C4-2B (cell line): ENCODE measurements at regions not wholly inside any gene's neighbourhood (a gene's known extent, or its start where the extent isn't known, plus 50 kb on each side); places are given as distances from the start of the nearest gene placed in this dataset.

ENCODE experiments used
- H3K27ac ChIP-seq: fragments of 450-650 bp; 2 replicates; pipeline ENCODE4 v1.5.1; 2017
- ZFX ChIP-seq: fragments of 450-650 bp; IDR thresholded peaks from 2 replicates; pipeline ENCODE4 v1.6.1; 2017
- TF ChIP-seq, protein P1 (sequence below): fragments of 450-650 bp; conservative IDR thresholded peaks from 2 replicates; pipeline ENCODE4 v1.5.1; 2017; ENCODE audit warnings: mild to moderate bottlenecking

DNA sequence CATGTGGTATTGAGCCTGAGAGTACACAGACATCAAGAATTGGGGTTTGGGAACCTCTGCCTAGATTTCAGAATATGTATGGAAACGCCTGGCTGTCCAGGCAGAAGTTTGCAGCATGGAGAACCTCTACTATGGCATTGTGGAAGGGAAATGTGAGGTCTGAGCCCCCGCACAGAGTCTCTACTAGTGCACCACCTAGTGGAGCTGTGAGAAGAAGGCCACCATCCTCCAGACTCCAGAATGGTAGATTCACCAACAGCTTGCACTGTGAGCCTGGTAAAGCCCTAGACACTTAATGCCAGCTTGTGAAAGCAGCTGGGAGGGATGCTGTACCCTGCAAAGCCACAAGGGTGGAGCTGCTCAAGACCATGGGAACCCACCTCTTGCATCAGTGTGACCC, 658.2 kb downstream of the HACE1 start:
- TF ChIP-seq, protein P1, sequence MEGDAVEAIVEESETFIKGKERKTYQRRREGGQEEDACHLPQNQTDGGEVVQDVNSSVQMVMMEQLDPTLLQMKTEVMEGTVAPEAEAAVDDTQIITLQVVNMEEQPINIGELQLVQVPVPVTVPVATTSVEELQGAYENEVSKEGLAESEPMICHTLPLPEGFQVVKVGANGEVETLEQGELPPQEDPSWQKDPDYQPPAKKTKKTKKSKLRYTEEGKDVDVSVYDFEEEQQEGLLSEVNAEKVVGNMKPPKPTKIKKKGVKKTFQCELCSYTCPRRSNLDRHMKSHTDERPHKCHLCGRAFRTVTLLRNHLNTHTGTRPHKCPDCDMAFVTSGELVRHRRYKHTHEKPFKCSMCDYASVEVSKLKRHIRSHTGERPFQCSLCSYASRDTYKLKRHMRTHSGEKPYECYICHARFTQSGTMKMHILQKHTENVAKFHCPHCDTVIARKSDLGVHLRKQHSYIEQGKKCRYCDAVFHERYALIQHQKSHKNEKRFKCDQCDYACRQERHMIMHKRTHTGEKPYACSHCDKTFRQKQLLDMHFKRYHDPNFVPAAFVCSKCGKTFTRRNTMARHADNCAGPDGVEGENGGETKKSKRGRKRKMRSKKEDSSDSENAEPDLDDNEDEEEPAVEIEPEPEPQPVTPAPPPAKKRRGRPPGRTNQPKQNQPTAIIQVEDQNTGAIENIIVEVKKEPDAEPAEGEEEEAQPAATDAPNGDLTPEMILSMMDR = peak; percentile 29
- no peak for TF ChIP-seq ZFX
- no peak overlapping the region for H3K27ac ChIP-seq

DNA sequence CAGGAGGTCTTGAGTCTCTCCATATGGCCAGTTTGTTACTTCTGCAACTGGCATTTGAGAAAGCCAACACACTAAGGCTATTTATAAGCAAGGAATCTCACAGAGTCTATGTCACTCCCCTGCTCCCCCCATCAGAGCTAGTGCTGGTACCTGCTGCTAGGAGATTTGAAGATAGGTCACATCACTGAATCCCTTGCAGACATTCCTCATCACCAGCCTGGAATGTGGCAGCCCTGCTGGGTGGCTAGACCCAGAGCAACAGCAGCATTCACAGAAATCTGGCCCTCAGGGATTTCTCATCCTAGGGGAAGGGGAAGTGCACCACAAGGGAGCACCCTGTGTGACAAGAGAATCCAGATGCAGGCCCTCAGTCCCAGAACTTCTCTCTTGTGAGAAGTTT, 672.1 kb downstream of the HACE1 start:
- no peak overlapping the region for H3K27ac ChIP-seq
- no peak for TF ChIP-seq ZFX
- TF ChIP-seq, protein P1 = no peak

DNA sequence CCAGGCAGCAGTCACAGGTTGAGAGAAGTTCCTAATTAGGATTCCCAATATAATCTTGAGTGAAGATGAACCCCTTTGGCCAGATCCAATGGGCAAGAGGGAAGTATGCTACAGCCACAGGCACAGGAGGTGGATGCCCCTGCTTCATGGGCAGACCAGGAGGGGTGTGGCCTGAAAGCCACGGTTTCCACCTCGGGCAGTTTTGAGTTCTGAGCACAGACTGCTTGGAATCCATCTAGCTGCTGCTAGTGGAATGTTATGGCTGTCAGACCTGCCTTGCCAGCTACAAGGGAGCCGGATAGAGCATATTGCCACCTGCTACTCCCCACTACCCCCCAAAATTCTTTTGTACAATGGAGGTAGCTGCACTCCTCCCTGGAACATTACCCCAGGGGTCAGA, 672.9 kb downstream of the HACE1 start:
- H3K27ac ChIP-seq = no peak overlapping the region
- TF ChIP-seq, protein P1 = no peak
- no peak for TF ChIP-seq ZFX

DNA sequence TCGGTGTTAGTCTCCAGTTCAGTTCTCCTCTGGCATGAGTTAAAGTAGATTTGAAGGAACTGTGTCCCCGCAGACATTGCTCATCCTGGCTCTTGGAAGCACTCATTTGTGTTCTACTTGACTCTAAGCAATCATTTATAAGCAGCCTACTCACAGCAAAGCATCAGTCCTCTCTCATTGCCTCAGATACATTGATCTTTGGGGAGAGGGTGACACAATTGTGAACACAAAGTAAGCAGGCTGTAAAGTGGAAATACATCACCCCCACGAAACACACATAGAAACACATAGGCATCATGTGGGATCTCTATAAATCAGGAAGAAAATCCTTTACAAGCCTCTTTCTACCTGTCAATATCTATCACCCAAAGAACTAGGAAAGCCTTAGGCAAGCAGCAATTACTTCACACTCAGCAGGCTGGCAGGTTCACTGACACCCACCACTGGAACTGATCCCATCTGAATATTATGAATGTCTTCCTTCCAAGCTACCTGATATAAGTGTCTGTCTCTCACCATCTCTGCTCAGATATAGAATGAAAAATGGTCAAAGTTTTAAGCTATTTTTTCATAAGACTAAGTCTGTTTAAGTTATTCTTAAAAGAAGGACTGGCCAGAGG, 675.8 kb downstream of the HACE1 start:
- no peak overlapping the region for H3K27ac ChIP-seq
- TF ChIP-seq ZFX = no peak
- TF ChIP-seq, protein P1 = no peak

DNA sequence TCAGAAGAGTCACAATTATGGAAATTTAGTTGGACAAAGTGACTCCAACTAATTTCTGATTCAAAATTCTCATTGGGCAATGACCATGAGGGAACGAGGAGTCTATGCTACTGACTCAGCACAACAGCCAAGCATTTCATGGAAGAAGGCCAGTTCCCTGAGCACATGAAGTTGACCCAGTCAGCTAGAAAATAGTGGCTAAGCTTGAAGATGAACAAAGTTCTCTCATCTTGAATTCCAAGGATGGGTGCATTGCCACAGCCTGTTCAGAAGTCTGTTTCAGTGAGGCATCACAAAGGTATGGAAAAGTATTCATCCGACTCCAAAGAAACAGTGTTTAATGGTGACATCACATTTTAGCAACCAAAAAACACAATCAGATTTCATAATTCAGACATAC, 676.9 kb downstream of the HACE1 start:
- H3K27ac ChIP-seq = no peak overlapping the region
- TF ChIP-seq ZFX = no peak
- TF ChIP-seq, protein P1 = no peak

DNA sequence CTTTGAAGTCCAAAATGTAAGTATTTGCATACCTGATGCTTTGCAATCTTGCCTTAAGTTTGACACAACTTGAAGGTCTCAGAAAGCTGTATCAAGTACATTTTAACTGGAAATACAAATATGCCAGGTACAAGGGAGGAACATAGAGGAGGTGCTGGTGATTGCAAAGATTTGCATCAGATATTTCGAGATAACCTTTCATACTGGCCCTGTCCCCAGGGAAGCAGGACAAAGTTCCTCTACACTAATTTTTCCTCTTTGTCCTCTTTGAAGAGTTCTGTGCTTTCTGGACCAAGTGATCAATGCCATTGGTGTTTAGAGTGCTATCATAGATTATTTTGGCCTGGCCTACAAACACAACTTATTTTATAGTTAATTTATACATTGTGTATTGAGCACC, 686.1 kb downstream of the HACE1 start:
- no peak for TF ChIP-seq ZFX
- TF ChIP-seq, protein P1 = no peak
- H3K27ac ChIP-seq = no peak overlapping the region

DNA sequence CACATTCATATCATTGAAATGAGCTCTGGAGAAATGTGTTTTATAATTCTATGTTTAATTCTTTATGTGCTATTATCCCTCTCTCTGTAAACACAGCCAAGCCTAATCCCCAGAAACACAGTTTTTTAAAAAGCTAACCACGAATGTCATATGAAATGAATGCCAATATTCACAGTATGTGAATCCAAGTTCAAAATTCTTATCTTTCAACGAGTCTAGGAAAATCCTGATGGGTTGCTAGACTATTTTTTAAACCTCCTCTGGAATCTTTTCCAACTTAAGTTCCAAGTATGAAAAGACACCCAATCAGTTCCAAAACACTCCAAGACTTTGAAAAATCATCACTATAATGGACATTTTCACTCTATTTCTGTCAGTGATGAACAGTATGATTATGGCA, 689.3 kb downstream of the HACE1 start:
- TF ChIP-seq, protein P1 = no peak
- no peak for TF ChIP-seq ZFX
- H3K27ac ChIP-seq = no peak overlapping the region
